CD14-positive monocyte (primary cell): ENCODE measurements at regions not wholly inside any gene's neighbourhood (a gene's known extent, or its start where the extent isn't known, plus 50 kb on each side); places are given as distances from the start of the nearest gene placed in this dataset.

Experiments
- DNase-seq, 3 donors: peaks; one replicate each; pipeline ENCODE4 v3.0.0-alpha.2; 2011 to 2022
- H2AFZ ChIP-seq: 2 replicates; pipeline ENCODE4 v1.6.0; 2012; ENCODE audit warnings: mild to moderate bottlenecking, low read depth, low read length, inconsistent platforms; ENCODE audit not compliant: insufficient read depth, poor library complexity, severe bottlenecking
- H3K27ac ChIP-seq, 2 donors: 1 replicate in 1 of 2; 2 replicates in 1 of 2; pipeline ENCODE4 v1.5.1; 2012 to 2013; ENCODE audit warnings: low read length in 2 of 2, control low read depth in 1 of 2, inconsistent platforms in 1 of 2, low read depth in 1 of 2, mild to moderate bottlenecking in 1 of 2
- H3K27me3 ChIP-seq, 2 donors: one replicate each; pipeline versions ENCODE4 v1.6.0 to v1.6.1; 2011 to 2013; ENCODE audit warnings: low read length in 2 of 2; ENCODE audit not compliant: control insufficient read depth in 2 of 2, insufficient read depth in 2 of 2
- H3K36me3 ChIP-seq, 2 donors: replicated peaks in 1 of 2; 1 replicate in 1 of 2; 2 replicates in 1 of 2; pipeline versions ENCODE4 v1.5.1 to v1.6.1; 2012 to 2013; ENCODE audit warnings: low read length in 2 of 2, control low read depth in 1 of 2, inconsistent platforms in 1 of 2, mild to moderate bottlenecking in 1 of 2; ENCODE audit not compliant: insufficient read depth in 2 of 2, control insufficient read depth in 1 of 2
- H3K4me1 ChIP-seq, 2 donors: 1 replicate in 1 of 2; 2 replicates in 1 of 2; pipeline versions ENCODE4 v1.5.1 to v1.6.1; 2012 to 2013; ENCODE audit warnings: low read length in 2 of 2, control low read depth in 1 of 2, inconsistent platforms in 1 of 2, mild to moderate bottlenecking in 1 of 2, moderate library complexity in 1 of 2; ENCODE audit not compliant: insufficient read depth in 2 of 2, control insufficient read depth in 1 of 2
- H3K4me2 ChIP-seq: replicated peaks from 2 replicates; pipeline ENCODE3; 2012; ENCODE audit warnings: low read length, moderate library complexity, mild to moderate bottlenecking; ENCODE audit not compliant: poor library complexity, severe bottlenecking; ENCODE audit errors: extremely low read depth
- H3K4me3 ChIP-seq, 3 experiments: fragments of 200-600 bp in 1 of 3; sonication (generic) in 1 of 3; replicated peaks in 1 of 3; 1 replicate in 2 of 3; 2 replicates in 1 of 3; pipeline ENCODE4 v1.5.1; 2011 to 2013; ENCODE audit warnings: low read length in 3 of 3, mild to moderate bottlenecking in 3 of 3, control low read depth in 2 of 3, low read depth in 2 of 3, inconsistent platforms in 1 of 3, moderate library complexity in 1 of 3
- H3K79me2 ChIP-seq: 2 replicates; pipeline ENCODE4 v1.6.0; 2012; ENCODE audit warnings: mild to moderate bottlenecking, control low read depth, inconsistent platforms, low read length, moderate library complexity; ENCODE audit not compliant: insufficient read depth
- H3K9ac ChIP-seq: 2 replicates; pipeline ENCODE4 v1.6.0; 2017; ENCODE audit warnings: low read length, mild to moderate bottlenecking; ENCODE audit not compliant: insufficient read depth, poor library complexity, severe bottlenecking
- H3K9me3 ChIP-seq, 2 donors: replicated peaks in 1 of 2; 1 replicate in 1 of 2; 2 replicates in 1 of 2; pipeline versions ENCODE4 v1.5.1 to v1.6.1; 2012 to 2013; ENCODE audit warnings: low read length in 2 of 2, control low read depth in 1 of 2; ENCODE audit not compliant: control insufficient read depth in 1 of 2, insufficient read depth in 1 of 2
- H4K20me1 ChIP-seq: 2 replicates; pipeline ENCODE4 v1.6.0; 2012; ENCODE audit warnings: mild to moderate bottlenecking, low read length, control low read depth, moderate library complexity; ENCODE audit not compliant: insufficient read depth
- H3K27ac Mint-ChIP-seq, 7 donors: one replicate each; pipeline ENCODE4 v1.8.0; 2020; ENCODE audit warnings: mild to moderate bottlenecking in 7 of 7, mixed read lengths in 7 of 7, moderate library complexity in 6 of 7, inconsistent platforms in 2 of 7
- H3K27me3 Mint-ChIP-seq, 3 donors: one replicate each; pipeline ENCODE4 v1.8.0; 2021 to 2022; ENCODE audit warnings: low read depth in 3 of 3, mild to moderate bottlenecking in 3 of 3, mixed read lengths in 3 of 3, moderate library complexity in 3 of 3, inconsistent platforms in 1 of 3
- H3K36me3 Mint-ChIP-seq, 2 donors: one replicate each; pipeline ENCODE4 v1.8.0; 2020; ENCODE audit warnings: mixed read lengths in 2 of 2, inconsistent platforms in 1 of 2, mild to moderate bottlenecking in 1 of 2
- H3K4me1 Mint-ChIP-seq: one replicate; pipeline ENCODE4 v1.8.0; 2020; ENCODE audit warnings: mild to moderate bottlenecking, mixed read lengths
- H3K4me3 Mint-ChIP-seq, 2 donors: one replicate each; pipeline ENCODE4 v1.8.0; 2020; ENCODE audit warnings: mild to moderate bottlenecking in 2 of 2, mixed read lengths in 2 of 2, moderate library complexity in 1 of 2
- H3K9me3 Mint-ChIP-seq, 7 donors: one replicate each; pipeline ENCODE4 v1.8.0; 2020 to 2022; ENCODE audit warnings: mixed read lengths in 7 of 7, mild to moderate bottlenecking in 6 of 7, moderate library complexity in 6 of 7, inconsistent platforms in 2 of 7
- WGBS: methylation state at CpG from one replicate; pipeline ENCODE4 v1.1.5; 2013; ENCODE audit warnings: missing lambda C conversion rate; ENCODE audit not compliant: insufficient coverage; 5-methylcytosine and 5-hydroxymethylcytosine counted together
- intact Hi-C, 2 donors: fragments of 100-400 bp; cut with micrococcal nuclease; formaldehyde crosslinking; loops; one replicate each; pipeline versions ENCODE4 v1.15.0 to v1.15.1; 2023
- TF ChIP-seq, protein P1 (sequence below): fragments of 200-600 bp; IDR thresholded peaks from one replicate; pipeline ENCODE4 v1.8.0; 2022; ENCODE audit warnings: antibody characterized with exemption, mild to moderate bottlenecking

DNA sequence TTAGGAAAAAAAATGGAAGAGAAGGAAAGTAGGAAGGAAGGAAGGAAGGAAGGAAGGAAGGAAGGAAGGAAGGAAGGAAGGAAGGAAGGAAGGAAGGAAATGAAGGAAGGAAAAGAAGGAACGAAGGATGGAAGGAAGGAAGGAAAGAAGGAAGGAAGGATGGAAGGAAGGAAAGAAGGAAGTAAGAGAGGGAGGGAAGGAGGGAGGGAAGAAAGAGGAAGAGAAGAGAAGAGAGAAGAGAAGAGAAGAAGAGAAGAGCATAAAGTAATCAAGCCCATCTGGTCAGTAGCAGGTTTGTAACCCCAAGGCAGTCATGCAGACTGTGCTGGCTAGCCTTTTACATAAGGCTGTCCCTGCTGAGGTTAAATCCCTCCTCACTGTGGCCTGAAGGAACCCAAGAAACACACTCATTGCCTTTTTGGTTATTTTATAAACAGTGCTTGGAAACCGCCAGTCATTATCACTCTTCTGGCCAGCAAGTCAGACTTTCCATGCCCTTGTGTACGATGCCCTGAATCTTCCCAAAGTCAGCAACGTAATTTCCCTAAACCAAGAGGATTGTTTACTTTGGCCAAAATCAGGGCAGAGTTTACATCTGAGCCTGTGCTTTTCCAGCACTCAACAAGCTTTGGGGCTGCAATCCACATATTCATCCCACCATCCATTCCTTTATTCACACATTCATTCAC is 409.6 kb upstream of the MAF start:
- peak overlapping the region in 1 of 7 donors; percentile 2 for H3K27ac Mint-ChIP-seq
- DNase-seq: no peak
- Histone ChIP-seq H4K20me1 (no peaks in the 10 kb centered on the region), H3K36me3 (no peaks in the 10 kb centered on the region), H2AFZ (no peak overlapping the region), H3K27ac (no peak overlapping the region), H3K4me3 (no peak overlapping the region), H3K27me3 (no peaks in the 10 kb centered on the region), H3K4me2 (no peak overlapping the region), H3K9ac (no peak overlapping the region), H3K4me1 (no peaks in the 10 kb centered on the region), H3K9me3 (no peaks in the 10 kb centered on the region), H3K79me2 (no peaks in the 10 kb centered on the region)
- H3K4me3 Mint-ChIP-seq: no peak overlapping the region
- H3K9me3 Mint-ChIP-seq: peaks cover 0 to 19% (median 3%) of the 10 kb centered on the region in 7 donors
- H3K27me3 Mint-ChIP-seq: no peaks in the 10 kb centered on the region
- no peaks in the 10 kb centered on the region for H3K36me3 Mint-ChIP-seq
- intact Hi-C loops: no loop called here
- TF ChIP-seq, protein P1, sequence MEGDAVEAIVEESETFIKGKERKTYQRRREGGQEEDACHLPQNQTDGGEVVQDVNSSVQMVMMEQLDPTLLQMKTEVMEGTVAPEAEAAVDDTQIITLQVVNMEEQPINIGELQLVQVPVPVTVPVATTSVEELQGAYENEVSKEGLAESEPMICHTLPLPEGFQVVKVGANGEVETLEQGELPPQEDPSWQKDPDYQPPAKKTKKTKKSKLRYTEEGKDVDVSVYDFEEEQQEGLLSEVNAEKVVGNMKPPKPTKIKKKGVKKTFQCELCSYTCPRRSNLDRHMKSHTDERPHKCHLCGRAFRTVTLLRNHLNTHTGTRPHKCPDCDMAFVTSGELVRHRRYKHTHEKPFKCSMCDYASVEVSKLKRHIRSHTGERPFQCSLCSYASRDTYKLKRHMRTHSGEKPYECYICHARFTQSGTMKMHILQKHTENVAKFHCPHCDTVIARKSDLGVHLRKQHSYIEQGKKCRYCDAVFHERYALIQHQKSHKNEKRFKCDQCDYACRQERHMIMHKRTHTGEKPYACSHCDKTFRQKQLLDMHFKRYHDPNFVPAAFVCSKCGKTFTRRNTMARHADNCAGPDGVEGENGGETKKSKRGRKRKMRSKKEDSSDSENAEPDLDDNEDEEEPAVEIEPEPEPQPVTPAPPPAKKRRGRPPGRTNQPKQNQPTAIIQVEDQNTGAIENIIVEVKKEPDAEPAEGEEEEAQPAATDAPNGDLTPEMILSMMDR: no peak
- 75% methylated on average over 4 of the region's 4 CpGs for WGBS
- no peaks in the 10 kb centered on the region for H3K4me1 Mint-ChIP-seq

DNA sequence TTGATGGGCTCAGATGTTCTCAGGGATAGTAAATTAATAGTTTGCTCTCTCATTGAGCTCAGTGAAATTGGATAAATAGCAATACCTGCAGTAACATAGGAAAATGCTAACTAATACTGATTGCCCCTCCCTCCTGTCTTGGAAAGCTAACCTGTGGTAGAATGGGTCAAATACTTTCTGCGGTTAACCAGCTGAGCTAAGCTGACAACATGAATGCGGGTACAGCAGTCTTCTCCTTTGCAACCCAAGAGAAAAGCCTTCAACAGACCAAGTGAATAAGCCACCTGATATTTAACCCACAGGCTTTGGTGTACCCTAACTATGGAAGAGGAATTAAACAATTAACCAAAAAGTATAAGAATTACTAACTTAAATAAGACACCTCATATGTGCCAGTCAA is 408.3 kb upstream of the MAF start:
- Mint-ChIP-seq H3K27me3 (no peaks in the 10 kb centered on the region), H3K27ac (no peak overlapping the region), H3K4me3 (no peak overlapping the region), H3K4me1 (no peaks in the 10 kb centered on the region), H3K9me3 (peaks cover 0 to 23% (median 3%) of the 10 kb centered on the region in 7 donors), H3K36me3 (no peaks in the 10 kb centered on the region)
- DNase-seq: no peak
- Histone ChIP-seq H3K27ac (no peak overlapping the region), H3K27me3 (no peaks in the 10 kb centered on the region), H3K4me1 (no peaks in the 10 kb centered on the region), H3K9ac (no peak overlapping the region), H3K9me3 (peaks cover 0 to 5% of the 10 kb centered on the region in 2 donors), H3K36me3 (no peaks in the 10 kb centered on the region), H3K4me3 (no peak overlapping the region), H3K4me2 (no peak overlapping the region), H2AFZ (no peak overlapping the region), H3K79me2 (no peaks in the 10 kb centered on the region), H4K20me1 (no peaks in the 10 kb centered on the region)
- TF ChIP-seq, protein P1: no peak
- intact Hi-C loops: no loop called here
- whole genome bisulfite sequencing: no CpG with 5 or more reads among the region's 2 CpGs
